ENCODE measurements at regions not wholly inside any gene's neighbourhood (a gene's known extent, or its start where the extent isn't known, plus 50 kb on each side); places are given as distances from the start of the nearest gene placed in this dataset.

DNA sequence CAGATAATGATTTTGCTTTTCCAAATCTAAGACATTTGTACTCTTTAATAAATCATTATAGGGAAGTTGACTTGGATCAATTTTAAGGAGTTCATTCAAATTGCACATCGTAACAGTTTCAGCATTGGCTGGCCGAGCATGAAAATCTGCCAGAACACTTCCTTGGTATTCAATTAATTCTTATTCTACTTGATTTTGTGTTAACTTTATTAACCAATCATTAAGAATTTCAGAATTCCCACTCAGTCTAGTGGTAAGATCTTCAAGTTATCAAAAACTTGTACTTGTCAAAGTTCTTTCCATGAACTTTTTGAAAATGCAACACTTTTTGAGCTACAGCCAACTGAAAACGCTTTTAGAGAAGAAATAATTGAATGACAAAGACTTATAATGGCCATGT, 565.8 kb downstream of the TLE1 start:
- TF ChIP-seq POLR2A (IDR thresholded peaks at IDR 0.05) = no peak
- TF ChIP-seq, protein P1, sequence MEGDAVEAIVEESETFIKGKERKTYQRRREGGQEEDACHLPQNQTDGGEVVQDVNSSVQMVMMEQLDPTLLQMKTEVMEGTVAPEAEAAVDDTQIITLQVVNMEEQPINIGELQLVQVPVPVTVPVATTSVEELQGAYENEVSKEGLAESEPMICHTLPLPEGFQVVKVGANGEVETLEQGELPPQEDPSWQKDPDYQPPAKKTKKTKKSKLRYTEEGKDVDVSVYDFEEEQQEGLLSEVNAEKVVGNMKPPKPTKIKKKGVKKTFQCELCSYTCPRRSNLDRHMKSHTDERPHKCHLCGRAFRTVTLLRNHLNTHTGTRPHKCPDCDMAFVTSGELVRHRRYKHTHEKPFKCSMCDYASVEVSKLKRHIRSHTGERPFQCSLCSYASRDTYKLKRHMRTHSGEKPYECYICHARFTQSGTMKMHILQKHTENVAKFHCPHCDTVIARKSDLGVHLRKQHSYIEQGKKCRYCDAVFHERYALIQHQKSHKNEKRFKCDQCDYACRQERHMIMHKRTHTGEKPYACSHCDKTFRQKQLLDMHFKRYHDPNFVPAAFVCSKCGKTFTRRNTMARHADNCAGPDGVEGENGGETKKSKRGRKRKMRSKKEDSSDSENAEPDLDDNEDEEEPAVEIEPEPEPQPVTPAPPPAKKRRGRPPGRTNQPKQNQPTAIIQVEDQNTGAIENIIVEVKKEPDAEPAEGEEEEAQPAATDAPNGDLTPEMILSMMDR (IDR thresholded peaks at IDR 0.05) = no peak
